AG04449 (cell line): ENCODE measurements at regions not wholly inside any gene's neighbourhood (a gene's known extent, or its start where the extent isn't known, plus 50 kb on each side); places are given as distances from the start of the nearest gene placed in this dataset.

Experiments used
- CTCF ChIA-PET: fragments of 350-600 bp; formaldehyde crosslinking; extraction: SDS; loops from one replicate; lab custom pipeline; 2021; ENCODE audit warnings: antibody characterized with exemption; lab: Yijun Ruan, JAX
- POLR2A ChIA-PET: fragments of 400-600, 350-600 bp; formaldehyde crosslinking; extraction: SDS; loops from one replicate; lab custom pipeline; 2020; ENCODE audit warnings: antibody characterized with exemption, inconsistent platforms; lab: Yijun Ruan, JAX
- DNase-seq: peaks from one replicate; pipeline ENCODE4 v3.0.0-alpha.2; 2010; ENCODE audit warnings: low read depth, low spot score
- H3K4me3 ChIP-seq: 2 replicates; pipeline ENCODE4 v1.5.1; 2011; ENCODE audit warnings: low read depth, mild to moderate bottlenecking, control low read depth, low read length
- TF ChIP-seq, protein P1 (sequence below): IDR thresholded peaks from one replicate; pipeline ENCODE4 v1.5.1; 2011; ENCODE audit warnings: mild to moderate bottlenecking, moderate library complexity, low read length, control low read depth, inconsistent platforms; ENCODE audit not compliant: insufficient read depth; ENCODE audit errors: missing control alignments

GRCh38 chr1:65494671-65495070 lies 74.2 kb downstream of the LEPR start:
- H3K4me3 ChIP-seq, result no peak overlapping the region
- ChIA-PET CTCF (no interaction called here), POLR2A (no interaction called here)
- TF ChIP-seq, protein P1, sequence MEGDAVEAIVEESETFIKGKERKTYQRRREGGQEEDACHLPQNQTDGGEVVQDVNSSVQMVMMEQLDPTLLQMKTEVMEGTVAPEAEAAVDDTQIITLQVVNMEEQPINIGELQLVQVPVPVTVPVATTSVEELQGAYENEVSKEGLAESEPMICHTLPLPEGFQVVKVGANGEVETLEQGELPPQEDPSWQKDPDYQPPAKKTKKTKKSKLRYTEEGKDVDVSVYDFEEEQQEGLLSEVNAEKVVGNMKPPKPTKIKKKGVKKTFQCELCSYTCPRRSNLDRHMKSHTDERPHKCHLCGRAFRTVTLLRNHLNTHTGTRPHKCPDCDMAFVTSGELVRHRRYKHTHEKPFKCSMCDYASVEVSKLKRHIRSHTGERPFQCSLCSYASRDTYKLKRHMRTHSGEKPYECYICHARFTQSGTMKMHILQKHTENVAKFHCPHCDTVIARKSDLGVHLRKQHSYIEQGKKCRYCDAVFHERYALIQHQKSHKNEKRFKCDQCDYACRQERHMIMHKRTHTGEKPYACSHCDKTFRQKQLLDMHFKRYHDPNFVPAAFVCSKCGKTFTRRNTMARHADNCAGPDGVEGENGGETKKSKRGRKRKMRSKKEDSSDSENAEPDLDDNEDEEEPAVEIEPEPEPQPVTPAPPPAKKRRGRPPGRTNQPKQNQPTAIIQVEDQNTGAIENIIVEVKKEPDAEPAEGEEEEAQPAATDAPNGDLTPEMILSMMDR, result no peak
- DNase-seq, result no peak

DNA sequence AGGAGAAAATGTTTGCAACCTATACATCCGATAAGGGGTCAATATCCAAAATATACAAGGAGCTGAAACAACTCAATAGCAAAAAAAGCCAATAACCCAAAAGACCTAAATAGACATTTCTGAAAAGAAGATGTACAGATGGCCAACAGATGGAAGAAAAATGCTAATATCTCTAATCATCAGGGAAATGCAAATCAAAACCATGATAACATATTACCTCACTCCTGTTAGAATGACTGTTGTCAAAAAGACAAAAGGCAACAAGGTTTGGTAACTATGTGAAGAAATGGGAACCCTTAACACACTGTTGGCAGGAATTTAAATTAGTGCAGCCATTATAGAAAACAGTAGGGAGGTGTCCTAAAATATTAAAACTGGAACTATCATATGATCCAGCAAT lies 74.7 kb downstream of the LEPR start:
- ChIA-PET POLR2A (no interaction called here), CTCF (no interaction called here)
- H3K4me3 ChIP-seq, result no peak overlapping the region
- no peak for DNase-seq
- TF ChIP-seq, protein P1, result no peak

DNA sequence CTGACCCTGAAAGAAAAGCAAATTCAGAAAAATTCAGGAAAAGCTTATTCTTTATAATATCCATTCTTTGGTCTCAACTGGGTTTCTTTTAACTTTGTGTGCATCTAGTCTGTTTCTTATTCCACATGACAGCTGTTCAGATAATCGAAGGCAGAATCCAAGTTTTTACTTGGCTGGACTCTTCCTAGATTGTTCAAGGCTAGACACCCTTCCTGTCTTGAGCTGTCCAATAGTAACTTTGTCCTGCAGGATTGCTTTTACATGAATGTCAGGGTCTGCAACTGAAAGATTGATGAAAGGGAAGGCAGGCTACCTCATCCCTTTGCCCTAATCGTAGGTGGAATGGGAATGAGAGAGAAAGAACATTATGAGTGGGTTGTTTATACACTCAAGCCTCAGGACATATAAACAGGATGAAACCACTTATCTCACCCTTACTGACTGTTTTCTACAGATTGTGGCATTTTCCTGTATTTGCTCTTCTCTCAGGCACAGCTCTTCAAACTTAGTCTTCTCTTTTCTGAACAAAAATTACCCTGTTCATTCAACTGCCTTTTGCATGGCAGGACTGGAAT lies 76.9 kb downstream of the LEPR start:
- no peak for DNase-seq
- TF ChIP-seq, protein P1, result no peak
- ChIA-PET CTCF (interaction anchor here (0.9 kb wide), 1 partner anchor 190 kb away, joined by 3 read pairs; no protein-coding TSS in a partner anchor), POLR2A (no interaction called here)
- no peak overlapping the region for H3K4me3 ChIP-seq

DNA sequence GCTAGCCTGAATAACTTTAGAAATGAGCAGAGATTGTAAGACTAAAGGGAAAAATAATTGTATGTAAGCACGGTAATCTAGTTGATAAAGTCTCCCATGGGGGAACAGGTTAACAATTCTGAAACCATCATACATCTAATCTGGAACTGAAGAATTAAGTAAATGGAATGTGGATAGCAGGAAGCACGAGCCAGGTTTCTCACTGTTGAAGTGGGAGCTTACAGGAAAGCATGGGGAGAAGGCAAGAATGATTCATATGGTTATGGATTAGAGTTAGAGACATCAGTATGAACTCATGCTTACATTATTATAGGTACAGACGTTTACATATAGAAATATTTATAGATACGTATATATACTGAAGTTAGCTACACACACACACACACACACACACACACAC lies 83.0 kb downstream of the LEPR start:
- no peak overlapping the region for H3K4me3 ChIP-seq
- CTCF ChIA-PET, result interaction anchor here (1.7 kb wide), 1 partner anchor 13 kb away, joined by 4 read pairs; no protein-coding TSS in a partner anchor
- no peak for DNase-seq
- POLR2A ChIA-PET, result no interaction called here
- TF ChIP-seq, protein P1, result no peak

GRCh38 chr1:65504263-65504662 lies 83.8 kb downstream of the LEPR start:
- no peak overlapping the region for H3K4me3 ChIP-seq
- CTCF ChIA-PET, result interaction anchor here (1.7 kb wide), 1 partner anchor 14 kb away, joined by 4 read pairs; no protein-coding TSS in a partner anchor
- no peak for DNase-seq
- TF ChIP-seq, protein P1, result no peak
- POLR2A ChIA-PET, result no interaction called here

GRCh38 chr1:65505547-65506300 lies 85.3 kb downstream of the LEPR start:
- ChIA-PET CTCF (no interaction called here), POLR2A (no interaction called here)
- TF ChIP-seq, protein P1, result no peak
- DNase-seq, result no peak
- no peak overlapping the region for H3K4me3 ChIP-seq
